ENCODE measurements at regions not wholly inside any gene's neighbourhood (a gene's known extent, or its start where the extent isn't known, plus 50 kb on each side); places are given as distances from the start of the nearest gene placed in this dataset.
"Not testable (repeated sequence)": the region's sequence is repeated elsewhere in the genome, so short reads cannot be mapped to it uniquely, and the experiment has no call there.

GRCh38 chr2:56811401-56811800 lies 627.6 kb downstream of the CCDC85A start:
- in situ Hi-C loops (cut with HindIII; ENCODE audit: low pct_unique_long_range_greater_than_20kb, low sequenced_read_pairs): no loop called here
- DNase-seq (ENCODE audit: low read depth, low spot score): no peak

- in situ Hi-C loops (cut with HindIII; ENCODE audit: low pct_unique_long_range_greater_than_20kb, low sequenced_read_pairs): no loop called here
- DNase-seq (ENCODE audit: low read depth, low spot score): no peak
Observed at GRCh38 chr2:56812432-56812831, 628.6 kb downstream of the CCDC85A start.

- in situ Hi-C loops (cut with HindIII; ENCODE audit: low pct_unique_long_range_greater_than_20kb, low sequenced_read_pairs): no loop called here
- DNase-seq (ENCODE audit: low read depth, low spot score): no peak
Observed at GRCh38 chr2:56813490-56813889, 629.7 kb downstream of the CCDC85A start.

GRCh38 chr2:56816666-56817065 lies 632.9 kb downstream of the CCDC85A start:
- in situ Hi-C loops (cut with HindIII; ENCODE audit: low pct_unique_long_range_greater_than_20kb, low sequenced_read_pairs): no loop called here
- no peak for DNase-seq (ENCODE audit: low read depth, low spot score)

- in situ Hi-C loops (cut with HindIII; ENCODE audit: low pct_unique_long_range_greater_than_20kb, low sequenced_read_pairs): no loop called here
Observed at GRCh38 chr2:56831780-56832179, 648.0 kb downstream of the CCDC85A start.

GRCh38 chr2:56834686-56835085 lies 650.9 kb downstream of the CCDC85A start:
- no peak for DNase-seq (ENCODE audit: low read depth, low spot score)
- in situ Hi-C loops (cut with HindIII; ENCODE audit: low pct_unique_long_range_greater_than_20kb, low sequenced_read_pairs): no loop called here

More at GRCh38 chr2:56831780-56832179, 648.0 kb downstream of the CCDC85A start:
- DNase-seq (ENCODE audit: low read depth, low spot score): no peak

GRCh38 chr2:56840009-56840408 lies 656.2 kb downstream of the CCDC85A start:
- in situ Hi-C loops (cut with HindIII; ENCODE audit: low pct_unique_long_range_greater_than_20kb, low sequenced_read_pairs); DNase-seq (ENCODE audit: low read depth, low spot score): not testable (repeated sequence)

- no peak for DNase-seq (ENCODE audit: low read depth, low spot score)
- in situ Hi-C loops (cut with HindIII; ENCODE audit: low pct_unique_long_range_greater_than_20kb, low sequenced_read_pairs): no loop called here
Observed at GRCh38 chr2:56860991-56861390, 677.2 kb downstream of the CCDC85A start.

- in situ Hi-C loops (cut with HindIII; ENCODE audit: low pct_unique_long_range_greater_than_20kb, low sequenced_read_pairs): no loop called here
- no peak for DNase-seq (ENCODE audit: low read depth, low spot score)
Observed at GRCh38 chr2:56871644-56872043, 687.9 kb downstream of the CCDC85A start.

- in situ Hi-C loops (cut with HindIII; ENCODE audit: low pct_unique_long_range_greater_than_20kb, low sequenced_read_pairs): no loop called here
Observed at GRCh38 chr2:56874717-56875116, 690.9 kb downstream of the CCDC85A start.

GRCh38 chr2:56889738-56890137 lies 705.9 kb downstream of the CCDC85A start:
- no peak for DNase-seq (ENCODE audit: low read depth, low spot score)
- in situ Hi-C loops (cut with HindIII; ENCODE audit: low pct_unique_long_range_greater_than_20kb, low sequenced_read_pairs): no loop called here

More at GRCh38 chr2:56874717-56875116, 690.9 kb downstream of the CCDC85A start:
- DNase-seq (ENCODE audit: low read depth, low spot score): no peak

- DNase-seq (ENCODE audit: low read depth, low spot score): no peak
- in situ Hi-C loops (cut with HindIII; ENCODE audit: low pct_unique_long_range_greater_than_20kb, low sequenced_read_pairs): no loop called here
Observed at GRCh38 chr2:56892382-56892781, 708.6 kb downstream of the CCDC85A start.

GRCh38 chr2:56898986-56899385 lies 715.2 kb downstream of the CCDC85A start:
- DNase-seq (ENCODE audit: low read depth, low spot score): no peak
- in situ Hi-C loops (cut with HindIII; ENCODE audit: low pct_unique_long_range_greater_than_20kb, low sequenced_read_pairs): no loop called here

GRCh38 chr2:56912490-56912889 lies 728.7 kb downstream of the CCDC85A start:
- in situ Hi-C loops (cut with HindIII; ENCODE audit: low pct_unique_long_range_greater_than_20kb, low sequenced_read_pairs): no loop called here
- DNase-seq (ENCODE audit: low read depth, low spot score): no peak

GRCh38 chr2:56918790-56919189 lies 735.0 kb downstream of the CCDC85A start:
- no peak for DNase-seq (ENCODE audit: low read depth, low spot score)
- in situ Hi-C loops (cut with HindIII; ENCODE audit: low pct_unique_long_range_greater_than_20kb, low sequenced_read_pairs): no loop called here

GRCh38 chr2:56933976-56934375 lies 750.2 kb downstream of the CCDC85A start:
- in situ Hi-C loops (cut with HindIII; ENCODE audit: low pct_unique_long_range_greater_than_20kb, low sequenced_read_pairs): no loop called here

GRCh38 chr2:56934866-56935265 lies 751.1 kb downstream of the CCDC85A start:
- DNase-seq (ENCODE audit: low read depth, low spot score): no peak
- in situ Hi-C loops (cut with HindIII; ENCODE audit: low pct_unique_long_range_greater_than_20kb, low sequenced_read_pairs): no loop called here

More at GRCh38 chr2:56933976-56934375, 750.2 kb downstream of the CCDC85A start:
- no peak for DNase-seq (ENCODE audit: low read depth, low spot score)

GRCh38 chr2:56940054-56940453 lies 756.3 kb downstream of the CCDC85A start:
- no peak for DNase-seq (ENCODE audit: low read depth, low spot score)
- in situ Hi-C loops (cut with HindIII; ENCODE audit: low pct_unique_long_range_greater_than_20kb, low sequenced_read_pairs): no loop called here

- no peak for DNase-seq (ENCODE audit: low read depth, low spot score)
- in situ Hi-C loops (cut with HindIII; ENCODE audit: low pct_unique_long_range_greater_than_20kb, low sequenced_read_pairs): no loop called here
Observed at GRCh38 chr2:56952871-56953270, 769.1 kb downstream of the CCDC85A start.

- no peak for DNase-seq (ENCODE audit: low read depth, low spot score)
- in situ Hi-C loops (cut with HindIII; ENCODE audit: low pct_unique_long_range_greater_than_20kb, low sequenced_read_pairs): no loop called here
Observed at GRCh38 chr2:56960581-56960980, 776.8 kb downstream of the CCDC85A start.

Data from SK-MEL-5 (cell line).